IMR-90 (cell line): ENCODE measurements at regions not wholly inside any gene's neighbourhood (a gene's known extent, or its start where the extent isn't known, plus 50 kb on each side); places are given as distances from the start of the nearest gene placed in this dataset.

ENCODE experiments used
- ATAC-seq: fragments of 200-7000 bp; cut with Tn5 transposase; 2 replicates; pipeline ENCODE4 v1.9.1; 2020; ENCODE audit warnings: low read depth, mild to moderate bottlenecking, moderate library complexity
- BruUV-seq: library from RNA; stranded (reverse); fragments of 400-500 nt; replicated peaks from 2 replicates; lab custom pipeline; 2021; lab: Mats Ljungman, UMichigan
- CTCF ChIA-PET: fragments of 300-600 bp; formaldehyde crosslinking; extraction: SDS; loops from one replicate; lab custom pipeline; 2021; ENCODE audit warnings: antibody characterized with exemption; lab: Yijun Ruan, JAX
- POLR2A ChIA-PET: fragments of 300-600 bp; sonication (Branson Sonifier 250); formaldehyde crosslinking; loops from one replicate; lab custom pipeline; 2022; ENCODE audit warnings: antibody characterized with exemption; ENCODE audit not compliant: unreplicated experiment; lab: Charles Lee
- DNase-seq: peaks from one replicate; pipeline ENCODE4 v3.0.0; 2013
- H2AFZ ChIP-seq: replicated peaks from 2 replicates; pipeline ENCODE3; 2013; ENCODE audit warnings: low read length, mild to moderate bottlenecking; ENCODE audit not compliant: poor library complexity
- H2AK5ac ChIP-seq: 2 replicates; pipeline ENCODE4 v1.6.1; 2013; ENCODE audit warnings: low read depth, low read length, inconsistent platforms
- H2AK9ac ChIP-seq: replicated peaks from 2 replicates; pipeline ENCODE3; 2013; ENCODE audit warnings: mild to moderate bottlenecking, low read depth, low read length, moderate library complexity; ENCODE audit not compliant: poor library complexity
- H2BK120ac ChIP-seq: 2 replicates; pipeline ENCODE4 v1.6.1; 2013; ENCODE audit warnings: low read depth, low read length, inconsistent platforms
- H2BK15ac ChIP-seq: 3 replicates; pipeline ENCODE4 v1.6.1; 2013; ENCODE audit warnings: low read depth, low read length, inconsistent platforms
- H2BK20ac ChIP-seq: 2 replicates; pipeline ENCODE4 v1.6.1; 2013; ENCODE audit warnings: low read depth, mild to moderate bottlenecking, inconsistent platforms, low read length, moderate library complexity
- H2BK5ac ChIP-seq: 2 replicates; pipeline ENCODE4 v1.6.1; 2013; ENCODE audit warnings: mild to moderate bottlenecking, low read depth, low read length, inconsistent platforms; ENCODE audit not compliant: poor library complexity, severe bottlenecking
- H3K14ac ChIP-seq: replicated peaks from 2 replicates; pipeline ENCODE4 v1.6.1; 2013; ENCODE audit warnings: low read depth, low read length, inconsistent platforms
- H3K18ac ChIP-seq: 2 replicates; pipeline ENCODE4 v1.6.1; 2013; ENCODE audit warnings: low read depth, low read length, control low read depth
- H3K23ac ChIP-seq: 2 replicates; pipeline ENCODE4 v1.6.1; 2013; ENCODE audit warnings: low read depth, low read length, inconsistent platforms
- H3K27ac ChIP-seq: 2 replicates; pipeline ENCODE4 v1.5.1; 2013; ENCODE audit warnings: mild to moderate bottlenecking, control low read depth, low read length; ENCODE audit not compliant: insufficient read depth
- H3K27me3 ChIP-seq: 2 replicates; pipeline ENCODE4 v1.6.1; 2013; ENCODE audit warnings: low read length; ENCODE audit not compliant: control insufficient read depth, insufficient read depth
- H3K36me3 ChIP-seq: 2 replicates; pipeline ENCODE4 v1.6.1; 2013; ENCODE audit warnings: low read length, mixed read lengths; ENCODE audit not compliant: control insufficient read depth, insufficient read depth
- H3K4ac ChIP-seq: 2 replicates; pipeline ENCODE4 v1.6.1; 2013; ENCODE audit warnings: low read depth, low read length, inconsistent platforms
- H3K4me1 ChIP-seq: 2 replicates; pipeline ENCODE4 v1.6.1; 2013; ENCODE audit warnings: low read length, mixed read lengths; ENCODE audit not compliant: control insufficient read depth, insufficient read depth
- H3K4me2 ChIP-seq: 2 replicates; pipeline ENCODE4 v1.6.1; 2013; ENCODE audit warnings: low read depth, mild to moderate bottlenecking, control low read depth, low read length, moderate library complexity
- H3K4me3 ChIP-seq: 2 replicates; pipeline ENCODE4 v1.5.1; 2013; ENCODE audit warnings: low read depth, mild to moderate bottlenecking, control low read depth, low read length, moderate library complexity; ENCODE audit not compliant: insufficient read depth
- H3K56ac ChIP-seq: 2 replicates; pipeline ENCODE4 v1.6.1; 2013; ENCODE audit warnings: low read length, inconsistent platforms; ENCODE audit not compliant: insufficient read depth; ENCODE audit errors: extremely low read depth
- H3K79me1 ChIP-seq, 2 experiments: 2 replicates each; pipeline ENCODE4 v1.6.1; 2013; ENCODE audit warnings: low read length in 2 of 2, inconsistent platforms in 1 of 2, low read depth in 1 of 2
- H3K9ac ChIP-seq: 2 replicates; pipeline ENCODE4 v1.6.1; 2013; ENCODE audit warnings: low read depth, low read length, control low read depth
- H3K9me1 ChIP-seq: 2 replicates; pipeline ENCODE4 v1.6.1; 2013; ENCODE audit warnings: low read length, inconsistent platforms; ENCODE audit not compliant: insufficient read depth
- H3K9me3 ChIP-seq: 2 replicates; pipeline ENCODE4 v1.6.1; 2013; ENCODE audit warnings: low read length; ENCODE audit not compliant: control insufficient read depth, insufficient read depth
- H4K20me1 ChIP-seq: 2 replicates; pipeline ENCODE4 v1.6.1; 2013; ENCODE audit warnings: low read length, inconsistent platforms; ENCODE audit not compliant: insufficient read depth
- H4K5ac ChIP-seq: 2 replicates; pipeline ENCODE4 v1.6.1; 2013; ENCODE audit warnings: mild to moderate bottlenecking, low read depth, low read length, control low read depth
- H4K8ac ChIP-seq, 2 experiments: 2 replicates each; pipeline ENCODE4 v1.6.1; 2013; ENCODE audit warnings: low read depth in 2 of 2, low read length in 2 of 2, control low read depth in 1 of 2, inconsistent platforms in 1 of 2
- H4K91ac ChIP-seq: 2 replicates; pipeline ENCODE4 v1.6.1; 2013; ENCODE audit warnings: low read depth, low read length, inconsistent platforms; ENCODE audit not compliant: insufficient read depth
- CHD1 ChIP-seq: IDR thresholded peaks from 2 replicates; pipeline ENCODE4 v1.6.1; 2012; ENCODE audit warnings: low read depth, low read length, improper control_type of control experiment
- MAFK ChIP-seq: IDR thresholded peaks from 2 replicates; pipeline ENCODE4 v1.6.1; 2012; ENCODE audit warnings: low read depth, low read length, improper control_type of control experiment
- dilution Hi-C: fragments of 300-500 bp; cut with HindIII; formaldehyde crosslinking; loops from one replicate; pipeline ENCODE4 v1.14.3; 2018; ENCODE audit warnings: low sequenced_read_pairs; ENCODE audit not compliant: unreplicated experiment
- in situ Hi-C: fragments of 300-500 bp; cut with MboI; formaldehyde crosslinking; loops from 3 replicates; pipeline ENCODE4 v1.14.3; 2019; ENCODE audit warnings: low sequenced_read_pairs, inconsistent platforms, mixed read lengths
- intact Hi-C: fragments of 100-400 bp; cut with micrococcal nuclease; formaldehyde crosslinking; loops from 2 replicates; pipeline ENCODE4 v1.10.0; 2022

DNA sequence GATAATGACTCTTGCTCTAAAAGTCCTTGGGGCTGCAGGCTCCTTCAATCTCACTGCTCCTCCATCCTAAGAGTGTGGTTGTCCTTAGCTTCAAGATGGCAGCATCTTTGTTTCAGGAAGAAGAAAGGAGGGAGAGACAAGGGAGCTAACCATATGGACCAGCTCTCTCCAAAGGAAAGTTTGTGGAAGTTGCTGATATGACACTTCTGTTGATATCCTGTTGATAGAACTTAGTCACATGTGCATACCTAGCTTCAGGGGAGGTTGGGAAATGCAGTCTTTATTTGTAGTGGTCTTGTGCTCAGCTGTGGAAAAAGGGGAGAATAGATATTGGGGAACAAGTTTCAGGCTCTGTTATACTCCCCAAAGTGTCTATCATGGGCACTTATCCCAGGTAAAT lies 186.9 kb downstream of the GIPC2 start:
- Histone ChIP-seq H4K8ac (no peak overlapping the region), H2AK5ac (no peak overlapping the region), H2BK15ac (no peak overlapping the region), H3K56ac (no peak overlapping the region), H4K91ac (no peak overlapping the region), H3K9me3 (no peaks in the 10 kb centered on the region), H3K9me1 (no peaks in the 10 kb centered on the region), H3K27ac (no peak overlapping the region), H4K5ac (no peak overlapping the region), H3K14ac (no peak overlapping the region), H2AFZ (no peak overlapping the region), H3K23ac (no peak overlapping the region), H2BK20ac (no peak overlapping the region), H3K36me3 (no peaks in the 10 kb centered on the region), H3K4me1 (no peaks in the 10 kb centered on the region; the same call in none of the 2 replicates), H2BK120ac (no peak overlapping the region), H2AK9ac (no peak overlapping the region), H3K27me3 (no peaks in the 10 kb centered on the region), H3K4me3 (no peak overlapping the region), H3K18ac (no peak overlapping the region), H3K79me1 (no peaks in the 10 kb centered on the region), H3K9ac (no peak overlapping the region), H3K4ac (no peak overlapping the region), H2BK5ac (no peak overlapping the region), H4K20me1 (no peaks in the 10 kb centered on the region), H3K4me2 (no peak overlapping the region)
- in situ Hi-C loops = no loop called here
- intact Hi-C loops = no loop called here
- no TSS peak for BruUV-seq
- dilution Hi-C loops = no loop called here
- ChIA-PET POLR2A (no interaction called here), CTCF (no interaction called here)
- peak; percentile 57 for TF ChIP-seq MAFK
- TF ChIP-seq CHD1 = no peak
- ATAC-seq (no peak), DNase-seq (no peak)
